ENCODE measurements at regions not wholly inside any gene's neighbourhood (a gene's known extent, or its start where the extent isn't known, plus 50 kb on each side); places are given as distances from the start of the nearest gene placed in this dataset.

- no peak overlapping the region for H3K4me3 ChIP-seq
- WGBS, 2 donors: 10 to 11% methylated on average over 12 of the region's 12 CpGs
- DNase-seq (peak; percentile 79 to 93 (median 88)), ATAC-seq (ENCODE audit: insufficient read depth, low FRiP score) (peak; percentile 58)
- TF ChIP-seq CTCF (IDR thresholded peaks at IDR 0.05; ENCODE audit: control extremely low read depth, extremely low read depth): no peak
- no peaks in the 10 kb centered on the region for H3K9me3 ChIP-seq (ENCODE audit: control insufficient read depth in 4 of 4, insufficient read depth in 3 of 4, low read length in 3 of 4)
- peaks cover 6 to 49% (median 29%) of the 10 kb centered on the region in 5 donors for H3K4me1 ChIP-seq (ENCODE audit: control insufficient read depth in 5 of 5, insufficient read depth in 5 of 5, low read length in 5 of 5)
- peak overlapping the region in 1 of 2 donors; percentile 44 for H3K9ac ChIP-seq (ENCODE audit: insufficient read depth in 1 of 2, low read length in 2 of 2)
- H3K27me3 ChIP-seq (ENCODE audit: control insufficient read depth in 3 of 3, insufficient read depth in 3 of 3, low read length in 2 of 3): no peaks in the 10 kb centered on the region
- no peaks in the 10 kb centered on the region for H3K36me3 ChIP-seq (ENCODE audit: control insufficient read depth in 4 of 4, insufficient read depth in 4 of 4, low read length in 4 of 4)
- peak overlapping the region; percentile 77 to 94 for H3K27ac ChIP-seq (ENCODE audit: low read depth in 1 of 2, low read length in 1 of 2)
Observed at GRCh38 chr9:89999534-90000370, 394.9 kb downstream of the GADD45G start.

GRCh38 chr9:90000925-90001324 lies 396.1 kb downstream of the GADD45G start:
- ATAC-seq (ENCODE audit: insufficient read depth, low FRiP score): no peak
- H3K9me3 ChIP-seq (ENCODE audit: control insufficient read depth in 4 of 4, insufficient read depth in 3 of 4, low read length in 3 of 4): peaks cover 0 to 3% (median 0%) of the 10 kb centered on the region in 4 donors
- no peak for TF ChIP-seq CTCF (IDR thresholded peaks at IDR 0.05; ENCODE audit: control extremely low read depth, extremely low read depth)
- peak overlapping the region; percentile 62 to 84 for H3K27ac ChIP-seq (ENCODE audit: low read depth in 1 of 2, low read length in 1 of 2)
- H3K9ac ChIP-seq (ENCODE audit: insufficient read depth in 1 of 2, low read length in 2 of 2): peak overlapping the region in 1 of 2 donors; percentile 56
- peaks cover 5 to 40% (median 26%) of the 10 kb centered on the region in 5 donors for H3K4me1 ChIP-seq (ENCODE audit: control insufficient read depth in 5 of 5, insufficient read depth in 5 of 5, low read length in 5 of 5)
- no peaks in the 10 kb centered on the region for H3K27me3 ChIP-seq (ENCODE audit: control insufficient read depth in 3 of 3, insufficient read depth in 3 of 3, low read length in 2 of 3)
- H3K4me3 ChIP-seq: no peak overlapping the region
- H3K36me3 ChIP-seq (ENCODE audit: control insufficient read depth in 4 of 4, insufficient read depth in 4 of 4, low read length in 4 of 4): no peaks in the 10 kb centered on the region
- peak in 1 of 3 donors; percentile 27 for DNase-seq
- 22 to 30% methylated on average over 7 of the region's 7 CpGs for WGBS, 2 donors

GRCh38 chr9:90001747-90002146 lies 396.9 kb downstream of the GADD45G start:
- peaks cover 5 to 40% (median 26%) of the 10 kb centered on the region in 5 donors for H3K4me1 ChIP-seq (ENCODE audit: control insufficient read depth in 5 of 5, insufficient read depth in 5 of 5, low read length in 5 of 5)
- H3K9ac ChIP-seq (ENCODE audit: insufficient read depth in 1 of 2, low read length in 2 of 2): no peak overlapping the region
- H3K27ac ChIP-seq (ENCODE audit: low read depth in 1 of 2, low read length in 1 of 2): peak overlapping the region in 1 of 2 donors; percentile 68
- DNase-seq: peak in 1 of 3 donors; percentile 24
- H3K27me3 ChIP-seq (ENCODE audit: control insufficient read depth in 3 of 3, insufficient read depth in 3 of 3, low read length in 2 of 3): no peaks in the 10 kb centered on the region
- H3K9me3 ChIP-seq (ENCODE audit: control insufficient read depth in 4 of 4, insufficient read depth in 3 of 4, low read length in 3 of 4): peaks cover 0 to 3% (median 0%) of the 10 kb centered on the region in 4 donors
- TF ChIP-seq CTCF (IDR thresholded peaks at IDR 0.05; ENCODE audit: control extremely low read depth, extremely low read depth): no peak
- ATAC-seq (ENCODE audit: insufficient read depth, low FRiP score): no peak
- 61 to 65% methylated on average over 7 of the region's 7 CpGs for WGBS, 2 donors
- no peak overlapping the region for H3K4me3 ChIP-seq
- no peaks in the 10 kb centered on the region for H3K36me3 ChIP-seq (ENCODE audit: control insufficient read depth in 4 of 4, insufficient read depth in 4 of 4, low read length in 4 of 4)
